ENCODE measurements at regions not wholly inside any gene's neighbourhood (a gene's known extent, or its start where the extent isn't known, plus 50 kb on each side); places are given as distances from the start of the nearest gene placed in this dataset.

DNA sequence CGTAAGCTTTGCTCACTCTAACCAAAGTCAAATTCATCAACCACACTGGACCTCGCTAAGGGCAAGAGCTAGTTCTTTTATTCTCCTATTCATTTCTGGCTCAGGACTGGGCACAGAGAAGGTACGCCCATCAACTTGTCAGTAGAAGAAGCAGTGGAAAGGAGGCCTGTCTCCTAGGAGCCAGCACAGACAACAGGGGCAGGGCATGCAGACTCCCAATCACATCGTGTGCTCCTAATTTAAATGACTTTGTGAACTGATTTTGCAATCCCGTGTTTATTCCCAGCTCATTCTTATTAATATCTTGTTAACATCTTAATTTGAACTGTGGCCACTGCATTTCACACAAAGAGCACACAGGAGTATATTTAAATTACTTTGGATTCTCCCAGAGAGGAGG is 161.1 kb upstream of the BCL6 start:
- Histone ChIP-seq H2BK5ac (ENCODE audit: low read depth, low read length, poor library complexity, severe bottlenecking) (no peak overlapping the region), H2BK120ac (ENCODE audit: low read depth, low read length) (no peak overlapping the region), H3K18ac (ENCODE audit: low read depth, low read length) (no peak overlapping the region), H3K9ac (ENCODE audit: low read depth, low read length) (no peak overlapping the region), H2AK9ac (replicated peaks; ENCODE audit: low read depth, low read length, poor library complexity) (no peak overlapping the region), H4K5ac (ENCODE audit: low read depth, low read length) (no peak overlapping the region), H2AFZ (replicated peaks; ENCODE audit: low read length, poor library complexity) (no peak overlapping the region), H4K20me1 (ENCODE audit: insufficient read depth, low read length) (no peaks in the 10 kb centered on the region), H3K14ac (replicated peaks; ENCODE audit: low read depth, low read length) (no peak overlapping the region), H4K8ac (ENCODE audit: low read depth in 2 of 2, low read length in 2 of 2) (no peak overlapping the region), H3K4me3 (ENCODE audit: insufficient read depth, low read depth, low read length) (no peak overlapping the region), H3K79me1 (ENCODE audit: low read depth in 1 of 2, low read length in 2 of 2) (no peaks in the 10 kb centered on the region), H2AK5ac (ENCODE audit: low read depth, low read length) (no peak overlapping the region), H3K4ac (ENCODE audit: low read depth, low read length) (no peak overlapping the region), H3K4me2 (ENCODE audit: low read depth, low read length) (no peak overlapping the region), H2BK20ac (ENCODE audit: low read depth, low read length) (no peak overlapping the region), H3K9me1 (ENCODE audit: insufficient read depth, low read length) (no peaks in the 10 kb centered on the region), H3K4me1 (ENCODE audit: control insufficient read depth, insufficient read depth, low read length) (no peaks in the 10 kb centered on the region), H3K9me3 (ENCODE audit: control insufficient read depth, insufficient read depth, low read length) (peaks cover 2% of the 10 kb centered on the region; the same call in 1 of the 2 replicates), H3K36me3 (ENCODE audit: control insufficient read depth, insufficient read depth, low read length) (no peaks in the 10 kb centered on the region), H3K27me3 (ENCODE audit: control insufficient read depth, insufficient read depth, low read length) (peaks cover 2% of the 10 kb centered on the region; the same call in 1 of the 2 replicates), H3K56ac (ENCODE audit: extremely low read depth, insufficient read depth, low read length) (no peak overlapping the region), H4K91ac (ENCODE audit: insufficient read depth, low read depth, low read length) (no peak overlapping the region), H2BK15ac (ENCODE audit: low read depth, low read length) (no peak overlapping the region), H3K27ac (ENCODE audit: insufficient read depth, low read length) (no peak overlapping the region), H3K23ac (ENCODE audit: low read depth, low read length) (no peak overlapping the region)
- 73% methylated on average over 2 of the region's 5 CpGs; no CpG with 5 or more reads in 1 of the 2 experiments for WGBS, 2 experiments (ENCODE audit: extremely low coverage in 2 of 2, insufficient read length in 1 of 2)
- no TSS peak for BruUV-seq (replicated peaks)
- POLR2A ChIA-PET (ENCODE audit: unreplicated experiment), result no interaction called here
- dilution Hi-C loops (cut with HindIII; ENCODE audit: low sequenced_read_pairs, unreplicated experiment), result no loop called here
- CTCF ChIA-PET, result no interaction called here
- ATAC-seq (ENCODE audit: low read depth) (no peak), DNase-seq (no peak)
- in situ Hi-C loops (cut with MboI; ENCODE audit: low sequenced_read_pairs), result no loop called here
- intact Hi-C loops (cut with micrococcal nuclease), result no loop called here
- TF ChIP-seq, protein P1, sequence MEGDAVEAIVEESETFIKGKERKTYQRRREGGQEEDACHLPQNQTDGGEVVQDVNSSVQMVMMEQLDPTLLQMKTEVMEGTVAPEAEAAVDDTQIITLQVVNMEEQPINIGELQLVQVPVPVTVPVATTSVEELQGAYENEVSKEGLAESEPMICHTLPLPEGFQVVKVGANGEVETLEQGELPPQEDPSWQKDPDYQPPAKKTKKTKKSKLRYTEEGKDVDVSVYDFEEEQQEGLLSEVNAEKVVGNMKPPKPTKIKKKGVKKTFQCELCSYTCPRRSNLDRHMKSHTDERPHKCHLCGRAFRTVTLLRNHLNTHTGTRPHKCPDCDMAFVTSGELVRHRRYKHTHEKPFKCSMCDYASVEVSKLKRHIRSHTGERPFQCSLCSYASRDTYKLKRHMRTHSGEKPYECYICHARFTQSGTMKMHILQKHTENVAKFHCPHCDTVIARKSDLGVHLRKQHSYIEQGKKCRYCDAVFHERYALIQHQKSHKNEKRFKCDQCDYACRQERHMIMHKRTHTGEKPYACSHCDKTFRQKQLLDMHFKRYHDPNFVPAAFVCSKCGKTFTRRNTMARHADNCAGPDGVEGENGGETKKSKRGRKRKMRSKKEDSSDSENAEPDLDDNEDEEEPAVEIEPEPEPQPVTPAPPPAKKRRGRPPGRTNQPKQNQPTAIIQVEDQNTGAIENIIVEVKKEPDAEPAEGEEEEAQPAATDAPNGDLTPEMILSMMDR (conservative IDR thresholded peaks at IDR 0.05; ENCODE audit: low read depth, low read length), result no peak
- TF ChIP-seq RFX5 (IDR thresholded peaks at IDR 0.05; ENCODE audit: low read depth, low read length), result no peak
- TF ChIP-seq POLR2A (IDR thresholded peaks at IDR 0.05; ENCODE audit: low read depth, low read length), result no peak
- TF ChIP-seq MAZ (IDR thresholded peaks at IDR 0.05; ENCODE audit: borderline replicate concordance, low read depth, low read length), result no peak
- no peak for TF ChIP-seq RAD21 (IDR thresholded peaks at IDR 0.05; ENCODE audit: low read length)
- no peak for TF ChIP-seq FOS (IDR thresholded peaks at IDR 0.05; ENCODE audit: low read depth, low read length)
- TF ChIP-seq MAFK (IDR thresholded peaks at IDR 0.05; ENCODE audit: low read depth, low read length), result no peak
- no peak for TF ChIP-seq CEBPB (IDR thresholded peaks at IDR 0.05; ENCODE audit: low read depth, low read length)
- TF ChIP-seq, protein P2, sequence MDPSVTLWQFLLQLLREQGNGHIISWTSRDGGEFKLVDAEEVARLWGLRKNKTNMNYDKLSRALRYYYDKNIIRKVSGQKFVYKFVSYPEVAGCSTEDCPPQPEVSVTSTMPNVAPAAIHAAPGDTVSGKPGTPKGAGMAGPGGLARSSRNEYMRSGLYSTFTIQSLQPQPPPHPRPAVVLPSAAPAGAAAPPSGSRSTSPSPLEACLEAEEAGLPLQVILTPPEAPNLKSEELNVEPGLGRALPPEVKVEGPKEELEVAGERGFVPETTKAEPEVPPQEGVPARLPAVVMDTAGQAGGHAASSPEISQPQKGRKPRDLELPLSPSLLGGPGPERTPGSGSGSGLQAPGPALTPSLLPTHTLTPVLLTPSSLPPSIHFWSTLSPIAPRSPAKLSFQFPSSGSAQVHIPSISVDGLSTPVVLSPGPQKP (IDR thresholded peaks at IDR 0.05; ENCODE audit: borderline replicate concordance, low read depth, low read length), result no peak
- no peak for TF ChIP-seq CHD1 (IDR thresholded peaks at IDR 0.05; ENCODE audit: low read depth, low read length)
- no peak for TF ChIP-seq SMC3 (IDR thresholded peaks at IDR 0.05; ENCODE audit: low read depth, low read length)
- no peak for TF ChIP-seq RCOR1 (IDR thresholded peaks at IDR 0.05; ENCODE audit: insufficient replicate concordance, low read length)
- no peak for TF ChIP-seq MXI1 (IDR thresholded peaks at IDR 0.05; ENCODE audit: borderline replicate concordance, low read depth, low read length)
- TF ChIP-seq BHLHE40 (IDR thresholded peaks at IDR 0.05; ENCODE audit: low read depth, low read length), result no peak

Measured in IMR-90 (cell line).